ENCODE measurements at regions not wholly inside any gene's neighbourhood (a gene's known extent, or its start where the extent isn't known, plus 50 kb on each side); places are given as distances from the start of the nearest gene placed in this dataset.

DNA sequence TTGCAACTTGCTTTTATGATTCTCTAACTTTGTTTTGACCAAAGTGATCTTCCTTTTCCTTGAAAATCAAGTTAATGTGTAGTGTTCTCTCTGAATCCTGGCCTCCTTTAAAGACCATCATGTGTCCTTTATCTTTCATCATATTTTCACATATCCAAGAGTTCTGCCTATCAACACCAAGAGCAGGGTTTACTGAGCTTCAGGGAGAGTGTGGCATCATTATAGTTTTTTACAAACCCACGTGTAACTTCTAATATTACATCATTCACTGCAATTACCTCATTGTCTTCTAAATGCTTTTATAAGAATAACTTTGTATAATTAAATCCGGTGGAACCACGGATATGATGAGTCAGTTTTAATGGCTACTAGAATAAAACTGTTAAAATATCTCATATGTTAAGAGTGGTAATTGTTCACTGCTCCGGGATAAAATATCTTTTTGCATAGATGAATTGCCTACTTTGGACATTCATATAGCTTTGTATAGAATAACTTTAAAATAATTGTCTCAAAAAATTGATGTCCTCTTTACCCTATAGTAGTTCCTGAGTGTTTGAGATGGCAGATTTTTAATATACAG is 248.8 kb upstream of the GRM7 start:
- TF ChIP-seq, protein P1, sequence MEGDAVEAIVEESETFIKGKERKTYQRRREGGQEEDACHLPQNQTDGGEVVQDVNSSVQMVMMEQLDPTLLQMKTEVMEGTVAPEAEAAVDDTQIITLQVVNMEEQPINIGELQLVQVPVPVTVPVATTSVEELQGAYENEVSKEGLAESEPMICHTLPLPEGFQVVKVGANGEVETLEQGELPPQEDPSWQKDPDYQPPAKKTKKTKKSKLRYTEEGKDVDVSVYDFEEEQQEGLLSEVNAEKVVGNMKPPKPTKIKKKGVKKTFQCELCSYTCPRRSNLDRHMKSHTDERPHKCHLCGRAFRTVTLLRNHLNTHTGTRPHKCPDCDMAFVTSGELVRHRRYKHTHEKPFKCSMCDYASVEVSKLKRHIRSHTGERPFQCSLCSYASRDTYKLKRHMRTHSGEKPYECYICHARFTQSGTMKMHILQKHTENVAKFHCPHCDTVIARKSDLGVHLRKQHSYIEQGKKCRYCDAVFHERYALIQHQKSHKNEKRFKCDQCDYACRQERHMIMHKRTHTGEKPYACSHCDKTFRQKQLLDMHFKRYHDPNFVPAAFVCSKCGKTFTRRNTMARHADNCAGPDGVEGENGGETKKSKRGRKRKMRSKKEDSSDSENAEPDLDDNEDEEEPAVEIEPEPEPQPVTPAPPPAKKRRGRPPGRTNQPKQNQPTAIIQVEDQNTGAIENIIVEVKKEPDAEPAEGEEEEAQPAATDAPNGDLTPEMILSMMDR (IDR thresholded peaks at IDR 0.05; ENCODE audit: borderline replicate concordance, extremely low read depth, low read length, poor library complexity, severe bottlenecking): no peak
- no peak for TF ChIP-seq EZH2 (IDR thresholded peaks at IDR 0.05; ENCODE audit: borderline replicate concordance, low read depth, low read length, severe bottlenecking)

All from DND-41 (cell line).